ENCODE measurements at regions not wholly inside any gene's neighbourhood (a gene's known extent, or its start where the extent isn't known, plus 50 kb on each side); places are given as distances from the start of the nearest gene placed in this dataset.

- no peak for DNase-seq (ENCODE audit: low read depth)
Observed at GRCh38 chr11:43261775-43262174, 50.0 kb upstream of the API5 start.
